Activated CD4-positive, alpha-beta T cell treated with anti-CD3 and anti-CD28 coated beads for 4 hours (primary cell): ENCODE measurements at regions not wholly inside any gene's neighbourhood (a gene's known extent, or its start where the extent isn't known, plus 50 kb on each side); places are given as distances from the start of the nearest gene placed in this dataset.
"Not testable (repeated sequence)": the region's sequence is repeated elsewhere in the genome, so short reads cannot be mapped to it uniquely, and the experiment has no call there.

ENCODE experiments used
- DNase-seq, 2 donors: peaks; one replicate each; pipeline ENCODE4 v3.0.0-alpha.2; 2020

GRCh38 chr2:87498169-87498853, 249.6 kb upstream of the PLGLB2 start:
- DNase-seq, result not testable (repeated sequence)

GRCh38 chr2:87498854-87499238, 249.0 kb upstream of the PLGLB2 start:
- not testable (repeated sequence) for DNase-seq

- not testable (repeated sequence) for DNase-seq
These were observed 248.0 kb upstream of the PLGLB2 start for GRCh38 chr2:87499860-87500259.

GRCh38 chr2:87500421-87500820, 247.5 kb upstream of the PLGLB2 start:
- DNase-seq, result not testable (repeated sequence)

GRCh38 chr2:87500951-87501350, 246.9 kb upstream of the PLGLB2 start:
- DNase-seq, result not testable (repeated sequence)

- DNase-seq, result not testable (repeated sequence)
These were observed 244.9 kb upstream of the PLGLB2 start for GRCh38 chr2:87502948-87503347.

GRCh38 chr2:87505239-87505638, 242.6 kb upstream of the PLGLB2 start:
- not testable (repeated sequence) for DNase-seq

GRCh38 chr2:87505909-87506308, 242.0 kb upstream of the PLGLB2 start:
- not testable (repeated sequence) for DNase-seq

- DNase-seq, result not testable (repeated sequence)
These were observed 240.2 kb upstream of the PLGLB2 start for GRCh38 chr2:87507378-87508348.

GRCh38 chr2:87511195-87511778, 236.6 kb upstream of the PLGLB2 start:
- DNase-seq, result not testable (repeated sequence)

GRCh38 chr2:87512864-87513530, 234.9 kb upstream of the PLGLB2 start:
- not testable (repeated sequence) for DNase-seq

GRCh38 chr2:87514034-87514433, 233.9 kb upstream of the PLGLB2 start:
- not testable (repeated sequence) for DNase-seq

GRCh38 chr2:87514515-87514914, 233.4 kb upstream of the PLGLB2 start:
- not testable (repeated sequence) for DNase-seq

- DNase-seq, result not testable (repeated sequence)
These were observed 232.7 kb upstream of the PLGLB2 start for GRCh38 chr2:87515226-87515625.

- not testable (repeated sequence) for DNase-seq
These were observed 232.0 kb upstream of the PLGLB2 start for GRCh38 chr2:87515875-87516274.

GRCh38 chr2:87516369-87516967, 231.4 kb upstream of the PLGLB2 start:
- DNase-seq, result not testable (repeated sequence)

- not testable (repeated sequence) for DNase-seq
These were observed 230.4 kb upstream of the PLGLB2 start for GRCh38 chr2:87517438-87517837.

GRCh38 chr2:87518066-87518465, 229.8 kb upstream of the PLGLB2 start:
- not testable (repeated sequence) for DNase-seq

GRCh38 chr2:87518547-87518946, 229.3 kb upstream of the PLGLB2 start:
- DNase-seq, result not testable (repeated sequence)

GRCh38 chr2:87519158-87520011, 228.5 kb upstream of the PLGLB2 start:
- not testable (repeated sequence) for DNase-seq

- peak in 1 of 2 donors; percentile 55 for DNase-seq
These were observed 226.8 kb upstream of the PLGLB2 start for GRCh38 chr2:87521057-87521456.
